NCI-H2227 (cell line): ENCODE measurements at regions not wholly inside any gene's neighbourhood (a gene's known extent, or its start where the extent isn't known, plus 50 kb on each side); places are given as distances from the start of the nearest gene placed in this dataset.

Source experiments
- DNase-seq: peaks from one replicate; lab custom pipeline; 2025; ENCODE audit not compliant: unreplicated experiment; lab: John Stamatoyannopoulos, UW

GRCh38 chr13:90526711-90527110, 820.8 kb upstream of the MIR17HG start:
- DNase-seq = no peak

- DNase-seq = no peak
Observed at GRCh38 chr13:90531744-90532143, 815.7 kb upstream of the MIR17HG start.

- no peak for DNase-seq
Observed at GRCh38 chr13:90532861-90533492, 814.5 kb upstream of the MIR17HG start.

- DNase-seq = peak; percentile 36
Observed at GRCh38 chr13:90533866-90534265, 813.6 kb upstream of the MIR17HG start.

GRCh38 chr13:90534617-90535370, 812.7 kb upstream of the MIR17HG start:
- no peak for DNase-seq

GRCh38 chr13:90535421-90535820, 812.1 kb upstream of the MIR17HG start:
- no peak for DNase-seq

- DNase-seq = no peak
Observed at GRCh38 chr13:90538063-90538462, 809.4 kb upstream of the MIR17HG start.

GRCh38 chr13:90541346-90541745, 806.1 kb upstream of the MIR17HG start:
- DNase-seq = no peak

- no peak for DNase-seq
Observed at GRCh38 chr13:90542959-90543505, 804.5 kb upstream of the MIR17HG start.

GRCh38 chr13:90545070-90545840, 802.2 kb upstream of the MIR17HG start:
- no peak for DNase-seq

GRCh38 chr13:90547272-90547790, 800.2 kb upstream of the MIR17HG start:
- no peak for DNase-seq

- DNase-seq = no peak
Observed at GRCh38 chr13:90551253-90551652, 796.2 kb upstream of the MIR17HG start.

GRCh38 chr13:90552702-90553101, 794.8 kb upstream of the MIR17HG start:
- no peak for DNase-seq

- no peak for DNase-seq
Observed at GRCh38 chr13:90553159-90553558, 794.3 kb upstream of the MIR17HG start.

GRCh38 chr13:90557626-90558025, 789.9 kb upstream of the MIR17HG start:
- DNase-seq = no peak

GRCh38 chr13:90562443-90562842, 785.0 kb upstream of the MIR17HG start:
- peak; percentile 26 for DNase-seq

GRCh38 chr13:90564096-90564495, 783.4 kb upstream of the MIR17HG start:
- no peak for DNase-seq

GRCh38 chr13:90564566-90564965, 782.9 kb upstream of the MIR17HG start:
- DNase-seq = no peak

GRCh38 chr13:90565985-90566713, 781.3 kb upstream of the MIR17HG start:
- no peak for DNase-seq

GRCh38 chr13:90568165-90568564, 779.3 kb upstream of the MIR17HG start:
- no peak for DNase-seq

- no peak for DNase-seq
Observed at GRCh38 chr13:90576067-90576466, 771.4 kb upstream of the MIR17HG start.
